Activated CD4-positive, alpha-beta T cell treated with anti-CD3 and anti-CD28 coated beads, Interleukin-2, amount 50 U/mL, for 1 hour (primary cell): ENCODE measurements at regions not wholly inside any gene's neighbourhood (a gene's known extent, or its start where the extent isn't known, plus 50 kb on each side); places are given as distances from the start of the nearest gene placed in this dataset.

Source experiments
- DNase-seq: peaks from one replicate; pipeline ENCODE4 v3.0.0-alpha.2; 2020

- DNase-seq, result no peak
Observed at GRCh38 chr7:46565253-46566096, 644.4 kb upstream of the IGFBP3 start.

- no peak for DNase-seq
Observed at GRCh38 chr7:46559194-46559832, 638.2 kb upstream of the IGFBP3 start.

- DNase-seq, result no peak
Observed at GRCh38 chr7:46558482-46559193, 637.6 kb upstream of the IGFBP3 start.

DNA sequence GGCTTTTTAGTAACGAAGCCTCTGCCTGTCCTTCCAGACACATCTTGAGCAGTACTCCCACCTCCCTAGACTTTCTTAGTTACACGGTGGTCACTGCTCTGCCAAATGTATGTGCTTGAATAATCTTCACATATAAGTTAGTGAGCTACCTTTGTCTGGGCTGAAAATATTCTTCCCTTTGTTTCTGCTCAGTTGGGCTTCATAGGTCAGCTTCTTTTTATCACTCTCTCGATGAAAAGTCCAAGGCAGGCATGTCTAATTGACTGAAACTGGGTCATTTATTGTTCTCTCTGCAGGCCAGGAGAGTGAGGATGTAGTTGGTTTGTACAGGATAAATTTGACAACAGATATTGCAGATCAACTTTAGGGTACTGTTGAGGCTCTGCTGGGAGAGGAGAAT, 636.7 kb upstream of the IGFBP3 start:
- no peak for DNase-seq

DNA sequence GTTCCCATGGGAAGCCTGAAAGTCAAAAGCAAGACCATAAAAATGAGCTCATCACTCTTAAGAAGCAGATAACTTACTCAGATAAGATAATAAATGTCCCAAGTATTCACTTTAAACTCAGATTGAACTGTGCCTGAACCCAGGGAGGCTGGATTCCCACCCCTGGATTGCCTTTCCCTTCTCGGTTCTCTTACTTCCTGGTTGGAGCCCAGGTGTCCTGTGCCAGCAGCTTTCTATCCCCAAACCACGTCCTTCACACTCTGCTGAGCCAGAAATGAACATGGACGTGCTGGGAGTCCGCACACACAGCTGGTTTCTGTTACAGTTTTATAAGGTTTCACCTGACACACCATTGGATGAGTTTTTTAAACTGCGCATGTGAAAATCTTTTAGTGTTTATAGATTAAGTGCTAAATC, 636.2 kb upstream of the IGFBP3 start:
- DNase-seq, result no peak

DNA sequence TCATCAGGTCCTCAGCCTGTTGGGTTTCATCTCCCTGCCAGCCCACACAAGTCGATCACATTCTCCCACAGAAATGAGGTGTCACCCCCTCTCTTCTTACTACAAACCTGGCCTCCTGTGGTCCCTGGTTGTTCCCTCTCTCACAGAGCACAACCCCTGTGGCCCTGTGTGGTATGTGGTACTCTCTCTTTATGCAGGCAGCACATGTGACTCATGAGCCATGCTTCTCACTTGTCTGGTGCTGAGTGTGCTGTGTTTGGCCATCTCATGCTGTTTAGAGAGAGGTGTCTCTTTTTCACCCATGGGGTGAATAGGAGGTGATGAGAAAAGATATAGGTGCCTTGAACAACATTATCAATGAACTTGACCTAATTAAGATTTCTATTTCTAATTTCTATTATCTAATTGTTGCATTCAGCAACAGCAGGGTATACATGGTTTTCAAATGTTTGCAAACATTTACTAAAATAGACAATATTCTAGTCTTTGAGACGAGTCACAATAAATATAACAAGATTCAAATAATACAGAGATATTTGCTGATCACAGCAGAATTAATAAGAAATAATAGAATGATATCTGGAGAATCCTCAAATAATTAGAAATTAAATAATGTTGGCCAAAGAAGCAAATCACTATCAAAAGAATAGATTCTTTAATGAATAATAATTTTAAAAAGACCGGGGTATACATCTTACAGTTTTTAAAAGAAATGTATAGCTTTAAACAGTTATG, 633.8 kb upstream of the IGFBP3 start:
- no peak for DNase-seq

GRCh38 chr7:46551603-46552002, 630.5 kb upstream of the IGFBP3 start:
- DNase-seq, result no peak

GRCh38 chr7:46550864-46551263, 629.8 kb upstream of the IGFBP3 start:
- no peak for DNase-seq

GRCh38 chr7:46549892-46550639, 629.0 kb upstream of the IGFBP3 start:
- DNase-seq, result no peak

DNA sequence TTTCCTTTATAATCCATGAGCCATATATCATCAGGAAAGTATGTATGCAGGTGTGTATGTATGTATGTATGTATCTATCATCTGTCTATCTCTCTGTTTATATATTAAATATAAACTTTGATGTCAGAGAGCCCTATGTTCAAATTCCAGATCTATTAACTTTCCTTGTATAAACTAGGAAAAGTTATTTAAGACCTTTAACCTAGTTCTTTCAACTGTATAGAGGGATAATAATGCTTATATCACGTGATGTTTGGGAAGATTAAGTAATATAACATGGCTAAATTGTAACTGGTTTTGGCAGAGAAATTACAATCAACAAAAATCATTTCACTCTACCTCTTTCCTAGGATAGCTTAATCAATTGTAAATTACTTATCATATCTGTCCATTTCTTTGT, 628.3 kb upstream of the IGFBP3 start:
- no peak for DNase-seq

- no peak for DNase-seq
Observed at GRCh38 chr7:46547044-46547443, 626.0 kb upstream of the IGFBP3 start.

GRCh38 chr7:46545790-46546189, 624.7 kb upstream of the IGFBP3 start:
- no peak for DNase-seq

DNA sequence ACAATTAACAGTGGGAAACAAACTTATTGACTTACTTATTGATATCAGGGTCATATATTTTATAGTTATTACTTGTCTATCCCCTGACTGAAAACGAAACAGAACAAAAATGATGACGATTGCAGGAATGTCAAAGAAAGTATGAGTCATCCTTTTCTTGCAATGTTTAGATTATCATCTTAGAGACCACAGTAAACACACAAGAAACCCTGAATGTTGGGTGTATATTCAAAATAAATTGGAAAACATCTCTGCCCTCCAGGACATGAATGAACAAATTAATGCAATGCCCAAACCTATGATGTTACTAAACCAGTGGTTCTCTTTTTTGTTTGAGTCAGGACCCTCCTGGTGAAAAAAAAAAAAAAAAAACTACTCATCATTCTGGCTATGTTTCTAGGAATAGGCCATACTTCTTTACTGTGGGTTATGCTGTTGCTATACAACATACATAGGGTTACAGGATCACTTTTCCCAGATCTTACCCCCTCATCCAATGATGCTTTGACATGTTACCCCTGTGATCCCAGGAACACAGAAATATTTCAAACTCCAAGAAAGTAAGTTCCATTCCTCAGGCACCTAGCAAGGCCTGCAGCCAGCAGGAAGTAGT, 623.4 kb upstream of the IGFBP3 start:
- no peak for DNase-seq

DNA sequence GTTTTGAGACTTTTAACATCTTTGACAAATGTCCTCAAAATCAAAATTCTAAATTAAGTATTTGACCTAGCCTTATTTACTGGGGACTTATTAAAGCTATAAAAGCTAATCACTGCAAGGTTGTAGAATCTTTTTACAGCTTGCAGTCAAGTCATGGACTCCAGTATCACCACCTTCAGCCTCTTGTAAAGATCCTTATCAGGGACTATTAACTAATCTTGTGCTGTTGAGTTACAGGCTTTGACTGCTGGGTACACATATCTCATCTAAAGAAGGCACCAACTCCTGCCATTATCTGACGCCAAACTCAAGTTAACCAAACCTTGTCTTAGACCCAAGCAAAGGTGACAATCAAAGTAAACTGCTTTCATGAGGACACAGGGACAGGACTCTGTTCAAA, 621.0 kb upstream of the IGFBP3 start:
- no peak for DNase-seq

- no peak for DNase-seq
Observed at GRCh38 chr7:46539892-46540483, 618.9 kb upstream of the IGFBP3 start.

- DNase-seq, result no peak
Observed at GRCh38 chr7:46537191-46537905, 616.3 kb upstream of the IGFBP3 start.

DNA sequence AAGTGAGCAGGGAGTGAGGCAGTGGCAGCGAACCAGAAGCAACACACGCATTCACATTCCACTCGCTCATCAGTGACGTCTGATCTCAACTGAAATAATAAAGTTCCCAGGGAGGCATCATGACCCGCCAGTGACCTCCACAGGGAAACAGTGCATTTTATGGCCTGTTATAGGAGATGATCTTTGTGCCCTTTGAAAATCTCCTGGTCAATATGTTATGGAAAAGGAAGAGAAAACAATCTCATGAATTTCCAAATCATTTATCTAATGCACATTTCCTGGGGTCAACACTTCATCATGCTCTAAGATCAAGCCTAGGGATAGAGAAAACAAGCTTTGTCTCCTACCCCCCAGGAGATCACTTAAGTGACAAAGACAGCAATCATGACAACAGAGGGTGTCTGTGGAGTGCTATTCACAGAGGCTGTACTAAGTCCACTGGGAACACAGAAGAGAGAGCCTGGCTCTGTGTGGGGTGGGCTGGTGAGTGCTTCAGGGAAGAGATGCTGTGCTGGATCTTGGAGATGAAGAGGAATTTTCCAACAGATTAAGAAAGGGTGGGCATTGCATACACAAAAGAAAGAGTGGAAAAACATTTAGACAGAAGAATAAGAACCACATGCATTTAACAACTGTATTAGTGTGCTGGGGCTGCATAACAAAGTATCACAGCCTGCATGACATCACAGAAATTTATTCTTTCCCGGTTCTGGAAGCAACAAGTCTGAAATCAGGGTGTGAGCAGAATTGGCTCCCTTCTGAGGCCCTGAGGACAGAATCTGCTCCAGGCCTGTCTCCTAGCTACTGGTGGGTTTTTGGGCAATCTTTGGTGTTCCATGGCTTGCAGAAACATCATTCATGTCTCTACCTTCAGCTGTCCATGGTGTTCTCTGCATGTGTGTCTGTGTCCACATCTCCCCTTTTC, 613.9 kb upstream of the IGFBP3 start:
- DNase-seq, result no peak

GRCh38 chr7:46533946-46534345, 612.9 kb upstream of the IGFBP3 start:
- no peak for DNase-seq

DNA sequence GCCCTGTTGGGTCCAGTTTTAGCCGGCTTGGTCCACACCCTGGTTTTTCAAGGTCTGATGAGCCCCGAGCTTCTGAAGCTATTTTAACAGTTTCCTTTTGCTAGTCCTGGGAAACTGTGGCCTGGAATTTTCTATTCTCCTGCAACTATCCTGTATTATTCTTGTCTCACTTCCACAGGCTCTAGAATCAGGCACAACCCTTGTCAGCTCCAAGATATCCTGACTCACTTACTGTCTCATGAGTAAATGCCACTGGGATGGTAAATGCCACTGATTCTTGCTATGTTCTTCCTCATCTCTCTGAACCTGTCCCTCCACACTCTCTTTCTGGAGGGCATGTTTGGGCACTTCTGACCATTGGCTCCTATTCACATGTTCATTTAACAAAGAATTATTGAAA, 611.5 kb upstream of the IGFBP3 start:
- DNase-seq, result no peak
